ENCODE measurements at regions not wholly inside any gene's neighbourhood (a gene's known extent, or its start where the extent isn't known, plus 50 kb on each side); places are given as distances from the start of the nearest gene placed in this dataset.

DNA sequence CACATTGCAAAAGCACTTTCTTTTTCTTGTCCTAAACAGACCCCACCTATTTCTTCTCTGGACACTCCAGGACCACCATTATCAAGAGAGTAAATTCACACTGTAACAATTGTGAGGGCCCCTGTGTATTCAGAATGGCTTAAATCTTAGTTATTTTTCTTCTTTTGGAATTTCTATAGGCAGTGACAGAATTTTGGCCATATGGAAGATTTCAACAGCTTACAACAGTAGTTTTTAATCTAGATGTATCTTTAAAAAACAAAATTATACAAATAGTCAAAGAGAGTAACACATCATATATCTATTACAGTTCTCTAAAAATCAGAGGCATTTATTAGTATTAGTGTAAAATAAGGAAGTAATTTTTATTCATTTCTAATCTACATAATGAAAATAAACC is 482.1 kb downstream of the LIG4 start:
- no peak for TF ChIP-seq POLR2AphosphoS5 (IDR thresholded peaks at IDR 0.05)
- TF ChIP-seq, protein P1, sequence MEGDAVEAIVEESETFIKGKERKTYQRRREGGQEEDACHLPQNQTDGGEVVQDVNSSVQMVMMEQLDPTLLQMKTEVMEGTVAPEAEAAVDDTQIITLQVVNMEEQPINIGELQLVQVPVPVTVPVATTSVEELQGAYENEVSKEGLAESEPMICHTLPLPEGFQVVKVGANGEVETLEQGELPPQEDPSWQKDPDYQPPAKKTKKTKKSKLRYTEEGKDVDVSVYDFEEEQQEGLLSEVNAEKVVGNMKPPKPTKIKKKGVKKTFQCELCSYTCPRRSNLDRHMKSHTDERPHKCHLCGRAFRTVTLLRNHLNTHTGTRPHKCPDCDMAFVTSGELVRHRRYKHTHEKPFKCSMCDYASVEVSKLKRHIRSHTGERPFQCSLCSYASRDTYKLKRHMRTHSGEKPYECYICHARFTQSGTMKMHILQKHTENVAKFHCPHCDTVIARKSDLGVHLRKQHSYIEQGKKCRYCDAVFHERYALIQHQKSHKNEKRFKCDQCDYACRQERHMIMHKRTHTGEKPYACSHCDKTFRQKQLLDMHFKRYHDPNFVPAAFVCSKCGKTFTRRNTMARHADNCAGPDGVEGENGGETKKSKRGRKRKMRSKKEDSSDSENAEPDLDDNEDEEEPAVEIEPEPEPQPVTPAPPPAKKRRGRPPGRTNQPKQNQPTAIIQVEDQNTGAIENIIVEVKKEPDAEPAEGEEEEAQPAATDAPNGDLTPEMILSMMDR (IDR thresholded peaks at IDR 0.05) = no peak
